HepG2 (cell line): ENCODE measurements at regions not wholly inside any gene's neighbourhood (a gene's known extent, or its start where the extent isn't known, plus 50 kb on each side); places are given as distances from the start of the nearest gene placed in this dataset.

Source experiments
- BCL6 ChIP-seq: IDR thresholded peaks from 2 replicates; pipeline ENCODE4 v1.6.1; 2016; ENCODE audit warnings: missing genetic modification reagents, missing compliant biosample characterization
- BRD4 ChIP-seq: sonication (generic); formaldehyde crosslinking; IDR thresholded peaks from 2 replicates; pipeline ENCODE4 v1.4.0; 2020; ENCODE audit warnings: missing genetic modification reagents
- FOXJ3 ChIP-seq: sonication (generic); formaldehyde crosslinking; IDR thresholded peaks from 2 replicates; pipeline ENCODE4 v1.4.0; 2020; ENCODE audit warnings: missing genetic modification reagents, mild to moderate bottlenecking, borderline replicate concordance
- JDP2 ChIP-seq: sonication (generic); formaldehyde crosslinking; IDR thresholded peaks from 2 replicates; pipeline ENCODE4 v1.8.1; 2022; ENCODE audit warnings: missing genetic modification reagents, borderline replicate concordance
- RARA ChIP-seq: IDR thresholded peaks from 2 replicates; pipeline ENCODE4 v1.6.1; 2016; ENCODE audit warnings: missing genetic modification reagents, missing compliant biosample characterization
- SRF ChIP-seq: IDR thresholded peaks from 2 replicates; pipeline ENCODE4 v1.6.1; 2011; ENCODE audit warnings: mild to moderate bottlenecking, low read depth, low read length, moderate library complexity
- TARDBP ChIP-seq: sonication (generic); formaldehyde crosslinking; IDR thresholded peaks from 2 replicates; pipeline ENCODE4 v1.8.0; 2022; ENCODE audit warnings: mild to moderate bottlenecking, missing genetic modification reagents
- TEAD3 ChIP-seq: optimal IDR thresholded peaks from 2 replicates; pipeline ENCODE3; 2016; ENCODE audit warnings: borderline replicate concordance
- THAP11 ChIP-seq: IDR thresholded peaks from 2 replicates; pipeline ENCODE4 v1.6.1; 2016; ENCODE audit warnings: missing biosample characterization, missing genetic modification reagents
- U2AF1 ChIP-seq: fragments of 200-400 bp; formaldehyde crosslinking; optimal IDR thresholded peaks from 2 replicates; pipeline ENCODE3; 2017; ENCODE audit warnings: mild to moderate bottlenecking, low read depth, low read length
- ZKSCAN5 ChIP-seq: sonication (generic); formaldehyde crosslinking; IDR thresholded peaks from 2 replicates; pipeline ENCODE4 v1.5.1; 2020; ENCODE audit warnings: mild to moderate bottlenecking, missing genetic modification reagents
- ZMAT3 ChIP-seq: sonication (generic); formaldehyde crosslinking; conservative IDR thresholded peaks from 2 replicates; pipeline ENCODE4 v1.7.0; 2021; ENCODE audit warnings: missing genetic modification reagents
- ZMYM4 ChIP-seq: sonication (generic); formaldehyde crosslinking; IDR thresholded peaks from 2 replicates; pipeline ENCODE4 v1.8.1; 2023; ENCODE audit warnings: mild to moderate bottlenecking, missing genetic modification reagents
- ZNF644 ChIP-seq: IDR thresholded peaks from 2 replicates; pipeline ENCODE4 v1.6.1; 2016; ENCODE audit warnings: low read depth
- TF ChIP-seq, protein P1 (sequence below): sonication (generic); formaldehyde crosslinking; IDR thresholded peaks from 2 replicates; pipeline ENCODE4 v1.4.0; 2020; ENCODE audit warnings: missing genetic modification reagents
- TF ChIP-seq, protein P2 (sequence below): sonication (generic); formaldehyde crosslinking; IDR thresholded peaks from 2 replicates; pipeline ENCODE4 v1.5.1; 2020; ENCODE audit warnings: mild to moderate bottlenecking, missing genetic modification reagents, borderline replicate concordance
- TF ChIP-seq, protein P3 (sequence below): sonication (generic); formaldehyde crosslinking; IDR thresholded peaks from 2 replicates; pipeline ENCODE4 v1.8.1; 2023; ENCODE audit warnings: mild to moderate bottlenecking, missing genetic modification reagents
- TF ChIP-seq, protein P4 (sequence below): sonication (generic); formaldehyde crosslinking; IDR thresholded peaks from 2 replicates; pipeline ENCODE4 v1.4.0; 2020; ENCODE audit warnings: missing genetic modification reagents, mild to moderate bottlenecking, borderline replicate concordance
- TF ChIP-seq, protein P5 (sequence below): IDR thresholded peaks from 2 replicates; pipeline ENCODE4 v1.6.1; 2016; ENCODE audit warnings: missing genetic modification reagents, missing compliant biosample characterization

DNA sequence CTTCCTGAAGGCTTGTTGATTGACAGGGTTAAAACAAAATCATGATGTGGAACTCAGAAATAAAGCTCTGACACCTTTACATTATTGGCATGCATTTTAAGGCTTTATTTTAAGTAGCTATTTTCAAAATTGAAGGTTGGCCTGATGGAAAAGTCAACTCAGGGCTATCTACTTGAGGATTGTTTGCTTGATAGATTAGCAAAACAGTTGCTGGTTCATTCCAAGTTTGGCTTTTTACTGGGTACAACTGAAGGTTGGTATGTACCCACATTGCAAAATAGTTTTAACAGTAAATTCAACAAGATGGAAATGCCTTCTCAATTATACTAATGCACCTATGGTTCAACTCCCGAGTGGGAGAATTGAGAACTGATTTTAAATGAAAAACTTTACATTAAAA lies 161.8 kb upstream of the ELL2 start (continued):
- TF ChIP-seq, protein P1, sequence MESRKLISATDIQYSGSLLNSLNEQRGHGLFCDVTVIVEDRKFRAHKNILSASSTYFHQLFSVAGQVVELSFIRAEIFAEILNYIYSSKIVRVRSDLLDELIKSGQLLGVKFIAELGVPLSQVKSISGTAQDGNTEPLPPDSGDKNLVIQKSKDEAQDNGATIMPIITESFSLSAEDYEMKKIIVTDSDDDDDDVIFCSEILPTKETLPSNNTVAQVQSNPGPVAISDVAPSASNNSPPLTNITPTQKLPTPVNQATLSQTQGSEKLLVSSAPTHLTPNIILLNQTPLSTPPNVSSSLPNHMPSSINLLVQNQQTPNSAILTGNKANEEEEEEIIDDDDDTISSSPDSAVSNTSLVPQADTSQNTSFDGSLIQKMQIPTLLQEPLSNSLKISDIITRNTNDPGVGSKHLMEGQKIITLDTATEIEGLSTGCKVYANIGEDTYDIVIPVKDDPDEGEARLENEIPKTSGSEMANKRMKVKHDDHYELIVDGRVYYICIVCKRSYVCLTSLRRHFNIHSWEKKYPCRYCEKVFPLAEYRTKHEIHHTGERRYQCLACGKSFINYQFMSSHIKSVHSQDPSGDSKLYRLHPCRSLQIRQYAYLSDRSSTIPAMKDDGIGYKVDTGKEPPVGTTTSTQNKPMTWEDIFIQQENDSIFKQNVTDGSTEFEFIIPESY (CRISPR knock-in tag), result no peak
- TF ChIP-seq TARDBP (CRISPR knock-in tag) (no peak), SRF (0 out of 2 replicates have a peak, but pooled peaks have one; percentile 24), ZMAT3 (no peak), THAP11 (CRISPR knock-in tag) (no peak), FOXJ3 (CRISPR knock-in tag) (peak; percentile 47; the same call in 1 of the 2 replicates), U2AF1 (no peak), ZMYM4 (CRISPR knock-in tag) (peak; percentile 54; the same call in 1 of the 2 replicates), TEAD3 (CRISPR knock-in tag) (peak; percentile 56), RARA (CRISPR knock-in tag) (peak; percentile 38; the same call in 1 of the 2 replicates), ZNF644 (CRISPR knock-in tag) (peak; percentile 56), BRD4 (CRISPR knock-in tag) (no peak), BCL6 (CRISPR knock-in tag) (peak; percentile 51), JDP2 (CRISPR knock-in tag) (no peak), ZKSCAN5 (no peak)
- TF ChIP-seq, protein P2, sequence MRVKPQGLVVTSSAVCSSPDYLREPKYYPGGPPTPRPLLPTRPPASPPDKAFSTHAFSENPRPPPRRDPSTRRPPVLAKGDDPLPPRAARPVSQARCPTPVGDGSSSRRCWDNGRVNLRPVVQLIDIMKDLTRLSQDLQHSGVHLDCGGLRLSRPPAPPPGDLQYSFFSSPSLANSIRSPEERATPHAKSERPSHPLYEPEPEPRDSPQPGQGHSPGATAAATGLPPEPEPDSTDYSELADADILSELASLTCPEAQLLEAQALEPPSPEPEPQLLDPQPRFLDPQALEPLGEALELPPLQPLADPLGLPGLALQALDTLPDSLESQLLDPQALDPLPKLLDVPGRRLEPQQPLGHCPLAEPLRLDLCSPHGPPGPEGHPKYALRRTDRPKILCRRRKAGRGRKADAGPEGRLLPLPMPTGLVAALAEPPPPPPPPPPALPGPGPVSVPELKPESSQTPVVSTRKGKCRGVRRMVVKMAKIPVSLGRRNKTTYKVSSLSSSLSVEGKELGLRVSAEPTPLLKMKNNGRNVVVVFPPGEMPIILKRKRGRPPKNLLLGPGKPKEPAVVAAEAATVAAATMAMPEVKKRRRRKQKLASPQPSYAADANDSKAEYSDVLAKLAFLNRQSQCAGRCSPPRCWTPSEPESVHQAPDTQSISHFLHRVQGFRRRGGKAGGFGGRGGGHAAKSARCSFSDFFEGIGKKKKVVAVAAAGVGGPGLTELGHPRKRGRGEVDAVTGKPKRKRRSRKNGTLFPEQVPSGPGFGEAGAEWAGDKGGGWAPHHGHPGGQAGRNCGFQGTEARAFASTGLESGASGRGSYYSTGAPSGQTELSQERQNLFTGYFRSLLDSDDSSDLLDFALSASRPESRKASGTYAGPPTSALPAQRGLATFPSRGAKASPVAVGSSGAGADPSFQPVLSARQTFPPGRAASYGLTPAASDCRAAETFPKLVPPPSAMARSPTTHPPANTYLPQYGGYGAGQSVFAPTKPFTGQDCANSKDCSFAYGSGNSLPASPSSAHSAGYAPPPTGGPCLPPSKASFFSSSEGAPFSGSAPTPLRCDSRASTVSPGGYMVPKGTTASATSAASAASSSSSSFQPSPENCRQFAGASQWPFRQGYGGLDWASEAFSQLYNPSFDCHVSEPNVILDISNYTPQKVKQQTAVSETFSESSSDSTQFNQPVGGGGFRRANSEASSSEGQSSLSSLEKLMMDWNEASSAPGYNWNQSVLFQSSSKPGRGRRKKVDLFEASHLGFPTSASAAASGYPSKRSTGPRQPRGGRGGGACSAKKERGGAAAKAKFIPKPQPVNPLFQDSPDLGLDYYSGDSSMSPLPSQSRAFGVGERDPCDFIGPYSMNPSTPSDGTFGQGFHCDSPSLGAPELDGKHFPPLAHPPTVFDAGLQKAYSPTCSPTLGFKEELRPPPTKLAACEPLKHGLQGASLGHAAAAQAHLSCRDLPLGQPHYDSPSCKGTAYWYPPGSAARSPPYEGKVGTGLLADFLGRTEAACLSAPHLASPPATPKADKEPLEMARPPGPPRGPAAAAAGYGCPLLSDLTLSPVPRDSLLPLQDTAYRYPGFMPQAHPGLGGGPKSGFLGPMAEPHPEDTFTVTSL (CRISPR knock-in tag), result peak; percentile 69; the same call in 1 of the 2 replicates
- TF ChIP-seq, protein P3, sequence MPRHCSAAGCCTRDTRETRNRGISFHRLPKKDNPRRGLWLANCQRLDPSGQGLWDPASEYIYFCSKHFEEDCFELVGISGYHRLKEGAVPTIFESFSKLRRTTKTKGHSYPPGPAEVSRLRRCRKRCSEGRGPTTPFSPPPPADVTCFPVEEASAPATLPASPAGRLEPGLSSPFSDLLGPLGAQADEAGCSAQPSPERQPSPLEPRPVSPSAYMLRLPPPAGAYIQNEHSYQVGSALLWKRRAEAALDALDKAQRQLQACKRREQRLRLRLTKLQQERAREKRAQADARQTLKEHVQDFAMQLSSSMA (CRISPR knock-in tag), result no peak
- TF ChIP-seq, protein P4, sequence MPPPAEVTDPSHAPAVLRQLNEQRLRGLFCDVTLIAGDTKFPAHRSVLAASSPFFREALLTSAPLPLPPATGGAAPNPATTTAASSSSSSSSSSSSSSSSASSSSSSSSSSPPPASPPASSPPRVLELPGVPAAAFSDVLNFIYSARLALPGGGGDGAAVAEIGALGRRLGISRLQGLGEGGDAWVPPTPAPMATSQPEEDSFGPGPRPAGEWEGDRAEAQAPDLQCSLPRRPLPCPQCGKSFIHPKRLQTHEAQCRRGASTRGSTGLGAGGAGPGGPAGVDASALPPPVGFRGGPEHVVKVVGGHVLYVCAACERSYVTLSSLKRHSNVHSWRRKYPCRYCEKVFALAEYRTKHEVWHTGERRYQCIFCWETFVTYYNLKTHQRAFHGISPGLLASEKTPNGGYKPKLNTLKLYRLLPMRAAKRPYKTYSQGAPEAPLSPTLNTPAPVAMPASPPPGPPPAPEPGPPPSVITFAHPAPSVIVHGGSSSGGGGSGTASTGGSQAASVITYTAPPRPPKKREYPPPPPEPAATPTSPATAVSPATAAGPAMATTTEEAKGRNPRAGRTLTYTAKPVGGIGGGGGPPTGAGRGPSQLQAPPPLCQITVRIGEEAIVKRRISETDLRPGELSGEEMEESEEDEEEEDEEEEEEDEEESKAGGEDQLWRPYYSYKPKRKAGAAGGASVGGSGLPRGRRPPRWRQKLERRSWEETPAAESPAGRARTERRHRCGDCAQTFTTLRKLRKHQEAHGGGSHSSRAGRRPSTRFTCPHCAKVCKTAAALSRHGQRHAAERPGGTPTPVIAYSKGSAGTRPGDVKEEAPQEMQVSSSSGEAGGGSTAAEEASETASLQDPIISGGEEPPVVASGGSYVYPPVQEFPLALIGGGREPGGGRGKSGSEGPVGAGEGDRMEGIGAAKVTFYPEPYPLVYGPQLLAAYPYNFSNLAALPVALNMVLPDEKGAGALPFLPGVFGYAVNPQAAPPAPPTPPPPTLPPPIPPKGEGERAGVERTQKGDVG, result no peak
- TF ChIP-seq, protein P5, sequence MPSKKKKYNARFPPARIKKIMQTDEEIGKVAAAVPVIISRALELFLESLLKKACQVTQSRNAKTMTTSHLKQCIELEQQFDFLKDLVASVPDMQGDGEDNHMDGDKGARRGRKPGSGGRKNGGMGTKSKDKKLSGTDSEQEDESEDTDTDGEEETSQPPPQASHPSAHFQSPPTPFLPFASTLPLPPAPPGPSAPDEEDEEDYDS, result no peak
